OCI-LY3 (cell line): ENCODE measurements at regions not wholly inside any gene's neighbourhood (a gene's known extent, or its start where the extent isn't known, plus 50 kb on each side); places are given as distances from the start of the nearest gene placed in this dataset.

Experiments
- EZH2phosphoT487 ChIP-seq: fragments of 200-600 bp; shearing (Covaris generic); IDR thresholded peaks from 2 replicates; pipeline ENCODE4 v1.6.1; 2018; ENCODE audit warnings: antibody characterized with exemption, mixed run types, low read depth
- TF ChIP-seq, protein P1 (sequence below): fragments of 200-600, 300-600 bp; sonication (generic); IDR thresholded peaks from 2 replicates; pipeline ENCODE4 v1.5.1; 2014; ENCODE audit warnings: antibody characterized with exemption, low read length, low read depth

DNA sequence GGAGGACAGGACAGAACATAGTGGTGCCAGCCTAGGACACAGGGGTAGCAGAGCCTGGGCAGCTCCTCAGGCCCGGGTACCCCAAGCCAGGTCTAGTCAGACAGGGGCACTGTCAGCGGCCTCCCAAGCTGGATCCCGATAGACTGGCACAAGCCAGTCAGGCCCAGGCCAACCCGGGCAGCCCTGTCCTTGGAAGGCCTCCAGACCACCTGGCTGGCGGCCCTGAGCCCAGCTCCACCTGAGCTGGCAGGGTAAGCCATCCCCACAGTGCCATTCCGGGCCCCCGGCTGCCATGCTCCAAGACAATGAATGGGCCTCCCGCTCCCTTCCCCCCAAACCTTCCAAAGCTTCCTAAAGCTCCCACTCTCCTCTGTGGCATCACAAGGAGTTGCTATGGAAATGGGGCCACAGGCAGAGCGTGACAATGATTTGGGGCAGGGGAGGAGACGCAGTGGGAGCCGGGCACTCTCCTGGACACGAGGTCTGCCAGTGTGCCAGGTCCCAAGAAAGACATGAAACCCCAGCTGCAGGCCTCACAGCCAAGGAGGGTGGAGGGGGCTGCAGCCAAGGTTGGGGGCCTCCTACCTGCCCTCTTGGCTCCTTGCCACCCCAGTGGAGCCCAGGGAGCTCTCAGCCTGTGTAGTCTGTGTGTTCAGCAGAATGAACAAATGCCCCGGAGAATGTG lies 165.6 kb upstream of the LINGO1 start:
- TF ChIP-seq, protein P1, sequence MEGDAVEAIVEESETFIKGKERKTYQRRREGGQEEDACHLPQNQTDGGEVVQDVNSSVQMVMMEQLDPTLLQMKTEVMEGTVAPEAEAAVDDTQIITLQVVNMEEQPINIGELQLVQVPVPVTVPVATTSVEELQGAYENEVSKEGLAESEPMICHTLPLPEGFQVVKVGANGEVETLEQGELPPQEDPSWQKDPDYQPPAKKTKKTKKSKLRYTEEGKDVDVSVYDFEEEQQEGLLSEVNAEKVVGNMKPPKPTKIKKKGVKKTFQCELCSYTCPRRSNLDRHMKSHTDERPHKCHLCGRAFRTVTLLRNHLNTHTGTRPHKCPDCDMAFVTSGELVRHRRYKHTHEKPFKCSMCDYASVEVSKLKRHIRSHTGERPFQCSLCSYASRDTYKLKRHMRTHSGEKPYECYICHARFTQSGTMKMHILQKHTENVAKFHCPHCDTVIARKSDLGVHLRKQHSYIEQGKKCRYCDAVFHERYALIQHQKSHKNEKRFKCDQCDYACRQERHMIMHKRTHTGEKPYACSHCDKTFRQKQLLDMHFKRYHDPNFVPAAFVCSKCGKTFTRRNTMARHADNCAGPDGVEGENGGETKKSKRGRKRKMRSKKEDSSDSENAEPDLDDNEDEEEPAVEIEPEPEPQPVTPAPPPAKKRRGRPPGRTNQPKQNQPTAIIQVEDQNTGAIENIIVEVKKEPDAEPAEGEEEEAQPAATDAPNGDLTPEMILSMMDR = no peak
- no peak for TF ChIP-seq EZH2phosphoT487
